GM12874 (cell line): ENCODE measurements at regions not wholly inside any gene's neighbourhood (a gene's known extent, or its start where the extent isn't known, plus 50 kb on each side); places are given as distances from the start of the nearest gene placed in this dataset.

Experiments
- CTCF ChIP-seq: IDR thresholded peaks from 2 replicates; pipeline ENCODE4 v1.5.1; 2011; ENCODE audit warnings: low read depth, mild to moderate bottlenecking, control low read depth, low read length, moderate library complexity; ENCODE audit not compliant: insufficient read depth

DNA sequence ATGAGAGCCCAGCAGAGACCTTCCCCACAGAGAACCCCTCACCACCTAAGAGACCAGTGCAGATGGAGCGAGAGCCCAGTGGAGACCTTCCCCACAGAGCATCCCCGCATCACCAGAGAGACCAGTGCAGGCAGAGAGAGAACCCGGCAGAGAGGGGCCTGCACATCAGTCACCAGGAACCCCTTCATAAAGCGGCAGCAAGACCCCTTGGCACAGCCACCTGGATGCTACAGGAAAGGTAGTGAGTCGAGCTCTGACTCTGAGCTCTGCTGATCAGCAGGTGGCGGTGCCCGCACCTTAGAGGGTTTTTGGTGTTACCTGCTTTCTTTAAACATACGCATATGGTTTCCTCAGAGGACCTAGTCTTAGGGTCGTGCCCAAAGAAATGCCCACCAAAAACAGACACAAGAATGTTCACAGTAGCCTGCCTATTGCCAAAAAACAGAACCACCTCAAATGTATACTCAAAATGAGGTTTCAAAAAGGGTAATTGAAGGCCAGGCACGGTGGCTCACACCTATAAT is 678.7 kb downstream of the BRD1 start:
- TF ChIP-seq CTCF: no peak

DNA sequence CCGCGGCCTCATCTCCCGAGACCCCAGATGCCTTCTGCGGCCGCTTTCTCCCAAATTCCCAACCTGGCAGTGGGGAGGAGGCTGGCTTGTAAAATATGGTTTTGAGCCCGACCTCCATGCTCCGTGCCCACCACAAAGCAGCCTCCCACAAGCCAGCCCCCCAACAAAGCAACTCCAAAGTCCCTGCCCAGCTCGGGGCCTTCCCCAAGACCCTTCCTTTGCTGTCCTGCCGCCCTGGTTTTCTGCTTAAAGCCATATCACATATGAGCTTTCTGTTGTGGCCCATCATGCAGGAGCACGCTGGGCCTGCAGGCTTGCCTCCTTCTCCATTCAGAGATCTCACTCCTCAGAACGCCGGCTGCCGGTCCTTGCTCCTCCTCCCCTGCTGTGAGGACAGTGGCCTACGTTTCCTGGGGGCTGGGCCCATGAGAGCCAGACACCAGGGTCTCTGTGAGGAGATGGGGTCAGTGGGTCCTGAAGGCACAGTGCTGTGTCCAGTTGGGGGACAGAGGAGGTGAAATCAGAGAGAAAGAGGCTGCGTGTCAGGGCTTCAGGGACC is 680.0 kb downstream of the BRD1 start:
- TF ChIP-seq CTCF: no peak

DNA sequence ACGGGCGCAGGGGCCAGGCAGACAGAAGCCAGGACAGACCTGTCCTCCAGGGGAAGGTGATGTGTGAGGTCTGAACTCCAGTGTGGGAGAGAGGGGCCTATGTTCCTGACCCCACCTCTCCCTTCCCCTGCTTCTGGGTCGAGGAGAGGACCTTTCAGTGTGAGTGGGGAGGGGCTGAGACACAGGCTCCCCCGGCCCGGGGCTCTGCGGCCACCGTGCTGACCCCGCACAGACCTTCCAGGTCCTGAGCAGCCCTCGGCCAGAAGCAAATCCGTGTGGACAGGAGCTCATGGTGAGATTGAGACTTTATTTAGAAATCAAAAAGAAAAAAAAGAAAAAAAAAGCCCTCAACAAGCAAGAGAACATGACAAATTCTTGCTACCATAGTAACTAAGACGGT is 680.5 kb downstream of the BRD1 start:
- TF ChIP-seq CTCF: no peak

DNA sequence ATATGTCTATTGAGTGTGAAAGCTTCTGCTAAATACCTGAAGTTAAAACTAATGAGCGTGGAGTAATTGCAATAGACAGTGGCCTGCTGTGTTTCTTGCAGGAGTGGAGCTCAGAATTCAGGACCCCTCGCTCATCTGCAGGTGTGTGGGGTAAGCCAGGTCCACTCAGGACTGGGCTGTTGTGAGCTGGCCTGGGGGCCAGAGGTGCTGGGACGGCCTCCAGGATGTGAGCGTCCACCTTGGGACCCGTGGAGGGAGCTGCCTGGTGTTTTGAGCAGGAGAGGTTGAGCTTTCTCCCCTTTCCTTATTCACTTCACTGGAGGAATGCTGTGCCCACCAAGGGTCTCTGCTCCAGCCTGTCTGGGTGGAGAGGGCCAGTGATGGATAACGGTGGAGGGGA is 681.2 kb downstream of the BRD1 start:
- TF ChIP-seq CTCF: no peak

DNA sequence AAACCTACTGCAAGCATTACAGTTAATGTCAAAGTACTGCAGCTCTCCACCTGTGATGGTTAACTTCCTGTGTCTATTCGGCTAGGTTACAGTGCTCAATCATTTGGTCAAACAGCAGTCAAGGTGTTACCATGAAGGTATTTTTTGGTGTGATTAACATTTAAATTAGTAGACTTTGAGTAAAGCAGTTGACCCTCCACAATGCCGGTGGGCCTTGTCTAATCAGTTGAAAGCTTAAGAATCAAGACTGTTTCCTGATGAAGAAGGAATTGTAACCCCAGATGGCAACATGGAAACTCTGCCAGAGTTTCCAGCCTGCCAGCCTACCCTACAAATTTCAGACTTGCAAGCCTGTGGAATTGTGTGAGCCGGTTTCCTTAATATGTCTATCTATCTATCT is 683.9 kb downstream of the BRD1 start:
- no peak for TF ChIP-seq CTCF

- no peak for TF ChIP-seq CTCF
Measured at GRCh38 chr22:49142891-49143290, 684.8 kb downstream of the BRD1 start.

GRCh38 chr22:49142296-49142695 is 685.4 kb downstream of the BRD1 start:
- TF ChIP-seq CTCF: no peak
